GM21529 (cell line): ENCODE measurements at regions not wholly inside any gene's neighbourhood (a gene's known extent, or its start where the extent isn't known, plus 50 kb on each side); places are given as distances from the start of the nearest gene placed in this dataset.

ENCODE experiments used
- ATAC-seq: cut with Tn5 transposase; IDR thresholded peaks from one replicate; pipeline ENCODE4 v1.9.1; 2021; ENCODE audit not compliant: unreplicated experiment

DNA sequence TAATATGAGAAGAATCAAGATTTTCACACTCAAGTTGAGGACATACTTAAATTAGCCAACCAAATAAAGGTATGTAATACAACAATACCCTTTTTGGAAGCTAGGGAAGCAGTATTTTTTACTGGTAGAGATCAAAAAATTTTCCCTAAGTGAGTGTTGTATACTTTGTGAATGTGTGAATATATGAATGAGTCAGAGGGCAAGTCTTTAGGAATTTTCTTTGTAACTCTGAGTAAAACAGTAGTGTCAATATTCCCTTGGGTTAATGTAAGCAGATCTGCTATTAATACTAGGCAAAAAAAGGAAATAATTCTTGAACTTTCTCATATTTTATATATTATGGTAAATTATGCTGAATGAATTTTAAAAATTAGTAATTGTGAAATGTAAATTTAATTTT lies 1161.8 kb upstream of the MIR17HG start:
- no peak for ATAC-seq

DNA sequence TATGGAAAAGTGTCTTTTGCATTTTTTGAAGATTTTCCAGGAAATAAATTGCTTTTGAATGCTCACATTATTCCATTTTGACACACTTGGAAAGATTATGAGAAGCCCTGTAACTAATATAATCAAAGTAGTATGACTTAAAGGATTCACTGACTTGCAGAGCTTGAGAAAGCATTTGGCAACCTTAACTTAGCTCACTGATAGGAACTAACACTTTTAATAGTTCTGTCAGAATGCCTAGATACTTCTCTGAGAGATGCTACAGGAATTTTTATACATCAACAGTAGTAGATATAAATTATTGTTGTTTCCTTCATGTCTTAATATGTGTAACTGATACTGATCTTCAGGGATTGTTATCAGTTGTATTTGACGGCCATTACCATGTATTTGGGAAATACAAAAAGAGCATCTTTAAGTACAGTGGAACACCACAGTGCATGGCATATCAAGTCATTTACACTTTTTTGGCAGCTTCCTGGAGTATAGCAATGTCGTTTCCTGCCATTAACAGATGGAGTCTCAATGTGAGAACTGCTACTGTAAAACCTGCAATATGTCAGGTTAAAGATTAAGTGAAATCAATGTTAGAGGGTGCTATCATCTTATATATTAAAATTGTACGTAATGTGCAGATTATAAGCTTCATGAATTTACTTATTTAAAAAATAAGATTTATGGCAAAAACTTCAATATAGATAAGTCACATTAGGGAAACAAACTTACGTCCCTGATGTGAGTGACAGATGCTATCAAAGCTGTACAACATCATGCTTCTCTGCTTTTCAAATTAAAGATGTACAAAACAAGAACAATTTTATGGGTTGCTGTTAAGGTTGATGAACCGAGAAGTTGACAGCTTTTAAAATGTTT lies 1159.8 kb upstream of the MIR17HG start:
- no peak for ATAC-seq

DNA sequence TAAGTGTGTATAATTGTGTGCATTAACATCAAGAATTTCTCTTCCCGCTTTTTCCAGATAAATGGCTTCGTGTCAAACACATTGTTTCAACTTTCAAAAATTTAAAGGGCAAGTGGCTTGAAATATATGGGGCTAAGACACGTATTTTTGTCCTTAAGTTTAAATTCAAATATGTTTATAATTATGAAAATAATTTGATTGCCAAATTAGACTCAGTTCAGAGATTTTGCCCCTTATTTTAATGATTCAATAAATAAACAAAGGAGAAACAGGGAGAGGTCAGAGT lies 1159.2 kb upstream of the MIR17HG start:
- ATAC-seq: no peak

DNA sequence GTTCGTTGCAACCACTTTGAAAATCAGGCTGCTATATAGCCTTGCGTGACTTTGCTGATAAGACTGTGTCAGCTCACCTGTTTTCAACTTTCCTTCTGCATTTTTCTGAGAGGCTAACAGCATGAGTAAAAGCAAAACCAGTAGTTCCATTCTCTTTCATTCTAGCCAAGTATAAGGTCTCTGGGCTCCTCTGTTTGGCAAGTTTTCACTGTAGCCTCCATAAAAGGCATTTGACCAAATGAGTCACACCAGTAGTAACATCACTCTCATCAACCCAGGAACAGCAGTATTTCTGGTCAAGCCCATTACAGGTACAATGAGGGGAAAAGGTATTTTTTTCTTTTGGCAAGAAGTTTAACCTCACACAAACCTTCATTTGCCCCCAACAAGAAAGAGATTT lies 1149.8 kb upstream of the MIR17HG start:
- no peak for ATAC-seq

DNA sequence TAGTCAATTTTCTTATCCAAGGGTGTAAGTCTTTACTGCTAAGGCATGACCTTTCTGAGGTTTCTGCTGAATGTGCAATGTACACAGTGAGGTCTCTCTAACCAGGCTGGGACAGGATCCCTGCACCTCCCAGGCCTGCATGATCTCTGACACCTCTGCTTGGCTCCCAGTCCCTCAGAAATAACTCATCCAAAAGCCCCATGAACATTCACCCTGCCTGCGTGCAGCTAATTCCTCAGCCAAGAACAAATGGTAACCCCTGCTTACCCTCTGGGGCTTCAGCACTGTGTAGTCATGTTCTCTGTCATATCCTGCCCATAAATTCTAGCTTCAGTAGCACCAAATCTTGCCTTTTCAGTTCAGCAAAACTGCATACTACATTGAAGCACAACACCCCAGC lies 1146.3 kb upstream of the MIR17HG start:
- no peak for ATAC-seq

DNA sequence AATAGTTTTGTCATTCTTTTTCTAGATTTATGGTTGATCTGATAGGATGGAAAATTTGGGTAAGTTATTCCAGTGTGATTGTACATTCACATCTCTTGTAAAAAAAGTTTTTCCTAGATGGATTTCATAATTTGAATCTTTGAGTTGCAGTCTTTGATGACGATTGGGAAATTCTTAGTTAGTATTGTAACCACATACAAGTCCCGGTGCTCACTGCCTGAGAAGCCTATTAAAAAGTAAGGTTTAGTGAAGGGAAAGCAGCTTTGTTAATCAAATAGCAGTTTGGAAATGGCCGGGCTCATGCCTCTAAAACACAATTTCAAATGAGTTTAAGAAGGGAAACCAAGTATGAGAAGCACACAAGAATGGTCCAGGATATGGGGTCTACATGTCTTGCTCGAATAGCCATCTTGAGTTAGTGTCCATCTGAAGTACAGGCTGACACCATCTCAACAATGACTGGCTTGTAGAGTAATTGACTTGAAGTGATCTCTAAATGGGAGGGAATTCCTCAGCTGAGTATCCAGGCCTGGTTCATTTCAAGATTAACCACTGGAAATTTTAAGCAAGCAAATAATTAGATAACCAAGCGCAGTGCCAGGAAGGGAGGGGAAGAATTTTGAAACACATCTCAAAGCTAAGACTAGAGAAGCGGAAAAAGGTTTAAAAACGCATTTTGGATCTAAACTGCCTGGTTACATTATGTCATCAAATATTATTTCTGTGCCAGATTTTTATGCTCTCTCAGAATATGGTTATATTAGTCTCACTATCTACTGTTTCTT lies 1145.6 kb upstream of the MIR17HG start:
- ATAC-seq: no peak

DNA sequence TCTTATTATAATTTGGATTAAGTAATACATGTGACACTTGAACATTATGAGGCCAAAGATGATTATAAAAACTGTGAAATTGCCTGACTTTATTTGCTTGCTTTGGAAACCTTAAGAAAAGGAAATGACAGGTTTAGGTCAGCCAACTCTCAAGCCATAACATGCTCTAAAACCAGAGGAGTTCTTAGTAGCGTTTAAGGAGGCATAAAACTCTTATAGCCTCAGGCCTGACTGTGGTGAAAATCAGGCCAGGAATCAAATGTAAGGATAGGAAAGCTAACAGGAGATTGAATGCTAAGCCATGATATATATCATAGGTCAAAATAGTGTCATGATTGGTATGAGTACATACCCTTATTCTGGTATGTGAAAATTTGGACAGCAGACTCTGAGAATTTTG lies 1142.4 kb upstream of the MIR17HG start:
- ATAC-seq: no peak

DNA sequence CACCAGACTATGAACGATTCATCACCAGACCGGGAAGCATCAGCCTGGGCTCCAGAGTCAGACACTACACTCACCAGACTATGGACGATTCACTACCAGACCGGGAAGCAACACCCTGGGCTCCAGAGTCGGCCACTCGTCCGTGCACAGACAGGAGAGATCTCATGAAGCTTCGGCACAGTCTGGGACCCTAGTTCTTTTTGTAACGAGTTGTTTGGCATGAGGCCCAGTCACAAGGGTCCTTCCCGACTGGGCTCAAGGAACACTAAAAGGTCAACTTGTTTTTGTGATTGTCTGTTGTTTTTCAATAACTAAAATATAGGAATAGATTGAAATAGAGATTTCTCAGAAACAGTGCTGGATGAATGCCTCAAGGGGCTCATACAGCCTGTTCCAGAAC lies 1141.6 kb upstream of the MIR17HG start:
- no peak for ATAC-seq

DNA sequence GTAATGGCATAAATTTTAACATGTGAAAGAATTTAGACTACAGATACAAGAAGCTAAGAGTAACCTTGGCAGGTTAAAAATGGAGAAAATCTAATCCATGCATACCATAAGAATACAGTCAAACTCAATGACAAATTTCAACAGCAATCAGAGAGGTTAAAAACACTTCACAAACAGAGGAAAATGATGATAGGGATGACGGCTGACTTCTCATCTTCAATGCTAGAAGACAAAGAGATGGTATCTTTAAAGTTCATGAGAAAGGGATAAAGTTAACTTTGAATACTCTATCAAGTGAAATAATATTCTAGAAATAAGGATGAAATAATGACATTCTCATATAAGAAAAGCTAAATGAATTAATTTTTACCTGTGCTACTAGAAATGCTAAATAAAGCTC lies 1130.2 kb upstream of the MIR17HG start:
- ATAC-seq: no peak

DNA sequence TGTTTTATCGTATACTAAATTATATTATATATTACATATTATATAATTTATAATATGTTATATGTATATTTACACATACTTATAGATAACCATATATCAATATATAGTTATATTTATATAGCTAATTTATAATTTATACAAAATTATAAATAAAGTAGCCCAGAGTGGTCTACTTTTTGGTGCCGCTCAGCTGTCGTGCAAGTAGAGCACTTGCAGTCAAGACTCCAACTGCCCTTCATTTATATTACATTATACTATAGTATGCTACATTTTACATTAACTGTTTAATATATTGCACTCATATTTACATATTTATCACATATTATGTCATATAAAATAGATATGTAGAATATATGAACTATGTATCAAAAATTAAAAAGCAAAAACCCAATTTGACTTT lies 1124.7 kb upstream of the MIR17HG start:
- ATAC-seq: no peak

DNA sequence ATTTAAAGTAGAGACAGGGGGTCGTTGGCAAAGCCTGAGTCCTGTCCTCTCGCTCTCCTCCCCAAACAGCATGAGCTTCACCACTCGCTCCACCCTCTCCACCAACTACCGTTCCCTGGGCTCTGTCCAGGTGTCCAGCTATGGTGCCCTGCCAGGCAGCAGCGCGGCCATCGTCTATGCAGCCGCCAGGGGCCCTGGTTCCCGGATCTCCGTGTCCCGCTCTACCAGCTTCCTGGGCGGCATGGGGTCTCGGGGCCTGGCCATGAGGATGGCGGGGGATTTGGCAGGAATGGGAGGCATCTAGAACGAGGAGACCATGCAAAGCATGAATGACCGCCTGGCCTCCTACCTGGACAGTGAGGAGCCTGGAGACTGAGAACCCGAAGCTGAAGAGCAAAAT lies 1117.2 kb upstream of the MIR17HG start:
- no peak for ATAC-seq

DNA sequence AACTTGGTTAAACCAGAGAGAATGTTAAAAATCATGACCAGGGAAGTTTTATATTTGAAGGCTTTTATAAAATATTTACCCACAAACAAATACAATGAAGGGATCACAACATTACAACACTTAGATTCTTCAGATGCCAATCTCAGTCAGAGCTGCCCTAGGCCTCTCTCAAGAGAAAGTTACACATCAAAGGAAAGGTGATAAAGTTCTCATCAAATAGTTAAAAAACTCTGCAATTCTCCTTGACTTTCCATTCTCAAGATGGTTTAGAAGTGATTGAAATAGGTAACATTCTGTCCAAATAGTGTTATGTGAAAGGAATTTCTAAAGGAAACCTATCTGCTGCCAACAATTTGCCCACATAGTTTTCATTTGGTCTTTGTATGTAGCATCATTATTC lies 1115.2 kb upstream of the MIR17HG start:
- ATAC-seq: no peak

DNA sequence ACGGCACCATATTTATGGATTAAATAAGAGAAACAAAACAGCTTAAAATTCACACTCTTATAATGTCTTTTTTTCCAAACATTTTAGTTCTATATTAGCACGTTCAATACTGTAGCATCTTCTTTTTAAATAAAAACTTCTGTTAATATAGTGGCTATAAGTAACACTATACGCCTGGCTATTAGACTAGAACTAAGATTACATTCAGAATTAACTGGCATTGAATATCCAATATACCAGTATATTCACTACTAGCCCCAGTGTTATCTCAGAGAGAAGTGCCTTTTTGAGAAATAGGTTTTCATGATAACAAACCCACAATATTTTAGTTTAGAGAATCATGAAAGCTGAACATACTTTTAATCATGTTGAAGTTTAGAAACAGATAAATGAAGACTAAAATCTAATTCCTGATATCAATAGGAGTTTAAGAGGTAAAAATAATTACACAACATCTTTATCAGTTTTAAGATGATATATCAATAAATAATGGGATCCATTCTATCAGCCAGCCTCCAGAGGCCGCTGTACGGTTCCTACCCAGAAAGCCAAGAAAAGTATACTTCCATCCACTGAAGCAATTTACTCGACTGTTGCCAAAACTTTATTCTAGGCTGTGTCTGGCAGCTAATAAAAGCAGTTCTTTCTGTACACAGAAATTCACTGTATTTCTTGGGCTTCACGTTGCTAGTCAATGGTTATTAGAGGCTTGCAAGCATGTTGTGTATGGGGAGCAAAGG lies 1113.4 kb upstream of the MIR17HG start:
- ATAC-seq: no peak

DNA sequence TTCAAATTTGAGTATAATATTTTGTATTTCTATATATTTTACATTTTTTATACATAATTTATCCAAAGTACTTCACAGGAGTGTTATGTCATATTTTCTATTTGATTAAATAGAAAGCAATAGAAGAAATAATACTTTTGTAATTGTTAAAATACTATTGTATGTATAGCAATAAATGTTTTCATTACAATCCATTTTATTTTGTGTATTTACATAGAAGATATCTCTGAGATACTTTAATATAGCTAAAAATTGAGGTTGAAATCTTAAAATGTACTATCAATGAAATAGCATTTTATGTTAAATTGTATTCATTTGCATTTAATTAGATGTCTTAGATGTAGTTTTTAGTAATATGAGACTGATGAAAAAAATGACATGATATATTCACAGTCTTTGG lies 1109.6 kb upstream of the MIR17HG start:
- no peak for ATAC-seq

DNA sequence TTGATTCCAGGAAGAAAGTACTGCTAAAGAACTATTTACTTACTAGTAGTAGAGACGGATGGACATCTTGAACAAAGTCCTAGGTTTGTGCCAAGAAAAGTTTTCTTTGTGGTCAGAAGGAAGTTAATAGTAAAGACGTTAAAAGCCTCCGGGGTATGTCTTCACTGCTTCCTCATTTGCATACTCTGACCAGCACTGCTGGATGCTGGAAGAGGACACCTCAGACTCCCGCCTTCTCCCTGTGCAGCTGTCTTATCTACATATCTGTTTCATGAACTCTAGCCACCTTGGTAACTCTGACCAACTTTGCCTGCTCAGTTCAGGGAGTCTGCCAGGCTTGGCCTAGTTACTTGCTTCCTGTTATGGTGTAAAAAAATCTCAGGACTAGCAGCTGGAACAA lies 1109.1 kb upstream of the MIR17HG start:
- no peak for ATAC-seq

DNA sequence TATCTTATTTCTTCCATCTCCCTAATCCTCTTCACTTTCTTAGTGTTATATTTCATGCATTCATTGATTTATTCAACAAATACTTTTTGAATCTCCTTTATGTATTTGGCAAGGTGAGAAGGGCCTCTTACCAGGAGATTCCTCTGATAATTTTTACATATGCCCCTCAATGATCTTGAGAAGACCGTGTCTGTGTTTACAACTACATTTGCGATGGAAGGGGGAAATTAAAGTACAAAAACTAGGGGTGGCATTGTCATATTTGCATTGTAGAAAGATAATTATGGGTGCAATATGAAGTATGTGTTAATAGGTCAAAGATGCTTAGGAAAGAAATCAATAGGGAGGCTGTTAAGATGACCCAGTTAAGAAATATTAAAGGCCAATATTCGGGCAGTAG lies 1108.4 kb upstream of the MIR17HG start:
- ATAC-seq: no peak

DNA sequence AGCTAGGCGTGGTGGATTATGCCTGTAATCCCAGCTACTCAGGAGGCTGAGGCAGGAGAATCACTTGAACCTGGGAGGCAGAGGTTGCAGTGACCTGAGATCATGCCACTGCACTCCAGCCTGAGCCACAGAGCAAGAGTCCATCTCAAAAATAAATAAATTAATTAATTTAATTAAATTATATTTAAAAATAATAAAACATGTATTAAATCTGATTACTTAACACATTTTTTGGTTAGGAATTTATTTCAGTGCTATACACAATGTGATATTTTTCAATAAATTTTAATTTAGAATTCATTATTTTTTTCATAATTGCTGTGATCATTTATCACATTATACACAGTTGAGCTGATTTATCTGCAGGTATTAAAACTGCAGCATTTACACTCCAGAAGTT lies 1101.5 kb upstream of the MIR17HG start:
- ATAC-seq: no peak

DNA sequence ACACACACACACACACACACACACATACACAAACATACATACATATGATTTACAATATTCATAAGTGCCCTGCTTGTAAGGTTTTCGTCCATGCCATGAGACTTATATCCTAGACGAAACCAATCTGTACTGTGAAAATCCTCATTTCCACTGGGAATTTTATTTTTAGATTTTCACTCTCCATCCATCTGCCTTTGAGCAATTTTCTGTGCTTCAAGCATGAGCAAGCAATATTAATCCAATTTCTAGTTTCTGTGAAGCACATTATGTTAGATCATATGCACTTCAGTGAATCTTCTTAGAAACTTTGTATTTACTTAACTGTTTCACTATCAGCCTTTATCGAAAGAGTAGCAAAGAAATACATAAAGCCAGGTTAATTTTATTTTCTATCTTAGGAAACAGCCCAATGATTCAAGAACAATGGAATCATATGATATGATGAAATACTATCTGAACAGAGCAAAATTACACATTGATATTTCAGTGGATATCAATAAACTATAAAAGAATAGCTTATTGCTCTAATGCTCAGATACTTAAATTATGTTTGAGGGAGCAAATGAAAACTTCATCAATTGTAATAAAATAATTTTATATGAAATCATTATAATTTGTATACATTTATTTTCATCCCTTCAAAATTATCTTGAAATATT lies 1100.7 kb upstream of the MIR17HG start:
- no peak for ATAC-seq

DNA sequence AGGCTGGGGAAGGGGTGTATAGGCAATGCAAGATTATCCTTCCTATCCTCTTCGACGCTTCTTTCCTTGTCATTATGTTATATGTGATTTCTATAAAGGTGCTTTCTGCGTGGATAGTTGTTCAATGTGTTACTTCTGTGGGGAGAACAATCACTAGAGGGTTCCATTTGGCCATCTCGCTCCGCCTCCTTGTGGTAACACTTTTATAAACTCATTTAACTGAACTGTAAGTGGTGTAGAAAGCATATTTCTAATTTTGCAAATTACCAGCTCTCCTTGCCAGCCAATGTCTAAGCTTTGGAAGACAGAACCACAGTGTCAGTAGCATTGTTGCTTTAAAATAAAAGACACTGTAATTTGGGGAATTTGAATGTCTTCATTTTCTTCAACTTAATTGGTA lies 1093.7 kb upstream of the MIR17HG start:
- ATAC-seq: no peak

DNA sequence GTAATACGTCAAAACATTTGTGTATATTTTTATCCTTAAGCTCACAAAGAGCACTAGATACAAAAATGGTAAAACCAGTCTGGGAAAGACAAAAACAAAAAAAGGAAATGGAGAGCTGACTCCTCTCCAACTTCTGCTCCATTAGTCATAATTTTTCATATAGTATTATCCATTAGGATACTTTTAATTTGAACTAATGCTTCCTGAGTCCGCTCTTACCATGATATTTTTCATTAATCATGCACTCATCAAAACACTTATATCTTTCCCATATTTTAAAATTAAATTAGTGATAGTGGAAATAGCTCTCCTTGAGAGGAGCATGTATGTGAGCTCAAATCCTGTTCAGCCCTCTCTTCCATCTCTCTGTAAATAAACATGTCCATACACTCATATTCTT lies 1093.0 kb upstream of the MIR17HG start:
- no peak for ATAC-seq

DNA sequence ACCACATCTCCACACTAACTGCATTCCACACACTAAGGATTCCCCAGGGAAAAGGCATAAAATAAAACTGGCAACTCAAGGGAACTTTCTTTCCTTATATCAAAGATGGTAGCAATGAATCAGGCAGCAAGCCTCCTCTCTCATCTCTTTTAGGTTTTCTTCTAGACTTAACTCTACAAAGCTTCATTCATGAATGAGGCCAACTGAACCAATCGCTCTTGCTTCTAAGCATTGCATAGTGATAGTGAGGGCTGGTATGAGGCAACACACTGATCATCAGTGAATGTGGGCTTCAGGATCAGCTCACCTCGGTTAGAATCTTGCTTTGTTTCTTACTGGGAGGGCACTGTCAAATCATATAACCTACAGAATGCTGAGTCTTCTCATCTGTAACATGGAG lies 1090.7 kb upstream of the MIR17HG start:
- ATAC-seq: no peak
